Mucosa of stomach (tissue), 1 donor: ENCODE measurements at regions not wholly inside any gene's neighbourhood (a gene's known extent, or its start where the extent isn't known, plus 50 kb on each side); places are given as distances from the start of the nearest gene placed in this dataset.

Experiments used
- H3K27me3 ChIP-seq: one replicate; pipeline ENCODE4 v1.7.0; 2013; ENCODE audit warnings: mild to moderate bottlenecking, low read length; ENCODE audit not compliant: control insufficient read depth, insufficient read depth
- H3K36me3 ChIP-seq: one replicate; pipeline ENCODE4 v1.7.0; 2013; ENCODE audit warnings: low read length; ENCODE audit not compliant: control insufficient read depth, insufficient read depth
- H3K4me1 ChIP-seq: one replicate; pipeline ENCODE4 v1.7.0; 2013; ENCODE audit warnings: mild to moderate bottlenecking, low read length; ENCODE audit not compliant: control insufficient read depth, insufficient read depth
- H3K4me3 ChIP-seq: one replicate; pipeline ENCODE4 v1.7.0; 2013; ENCODE audit warnings: low read length
- H3K9ac ChIP-seq: one replicate; pipeline ENCODE4 v1.7.0; 2013; ENCODE audit warnings: mild to moderate bottlenecking, low read length, moderate library complexity
- H3K9me3 ChIP-seq: one replicate; pipeline ENCODE4 v1.7.0; 2013; ENCODE audit warnings: mild to moderate bottlenecking, low read length, moderate library complexity; ENCODE audit not compliant: control insufficient read depth
- donor health status: Pancreatic carcinoma.

DNA sequence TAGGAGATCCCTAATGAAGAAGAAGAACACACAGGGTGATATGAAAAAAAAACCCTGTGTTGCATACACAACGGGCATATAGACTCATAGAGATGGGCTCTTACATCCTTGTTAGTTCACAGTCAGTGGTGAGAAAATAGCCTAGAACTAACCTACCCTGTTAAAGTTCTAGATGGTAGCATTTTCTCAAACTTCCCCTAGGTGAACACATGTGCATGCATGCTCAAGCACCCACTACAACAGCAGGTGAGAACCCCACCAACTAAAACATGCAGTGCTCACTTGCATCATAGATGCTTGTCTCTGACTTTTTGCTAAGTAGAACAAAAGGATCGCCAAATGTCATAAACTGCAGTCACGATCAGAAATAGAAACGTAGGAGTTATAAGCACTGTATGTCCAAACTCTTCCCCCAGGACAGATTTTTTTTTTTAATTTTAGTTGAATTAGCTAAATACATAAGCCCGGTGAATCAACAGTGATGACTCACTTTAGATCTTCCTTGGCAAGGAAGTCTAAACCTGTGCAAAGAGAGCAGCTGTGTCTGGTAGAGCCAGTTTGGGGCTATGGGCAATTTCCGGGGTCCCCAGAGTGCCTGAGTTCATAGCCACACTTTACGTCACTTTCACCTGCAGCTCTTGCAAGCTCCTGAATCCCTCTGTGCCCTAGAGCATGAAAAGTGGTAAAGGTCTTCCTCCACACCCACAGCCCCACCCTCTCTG, 96.2 kb upstream of the SEMA6D start:
- Histone ChIP-seq H3K36me3 (no peaks in the 10 kb centered on the region), H3K9me3 (no peaks in the 10 kb centered on the region), H3K4me1 (no peaks in the 10 kb centered on the region), H3K27me3 (no peaks in the 10 kb centered on the region), H3K9ac (no peak overlapping the region), H3K4me3 (no peak overlapping the region)

DNA sequence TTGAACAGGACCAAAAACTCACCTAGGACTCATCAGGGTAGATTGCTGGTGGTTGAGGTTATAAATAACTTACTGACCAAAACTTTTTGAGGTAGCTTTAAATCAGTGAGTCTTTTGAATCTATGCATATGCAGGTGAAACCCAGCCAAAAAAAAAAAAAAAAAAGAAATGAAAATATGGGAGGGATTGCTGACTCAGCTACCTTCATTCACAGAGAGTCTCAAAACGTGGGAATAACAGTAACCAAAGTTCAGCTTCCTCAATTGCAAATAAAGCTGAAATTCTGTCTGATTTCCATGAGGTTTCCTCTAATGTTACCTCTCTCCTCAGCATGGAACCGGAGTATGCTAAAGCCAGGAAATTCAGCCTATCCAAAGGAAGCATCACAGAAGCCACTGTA, 95.2 kb upstream of the SEMA6D start:
- H3K9ac ChIP-seq: no peak overlapping the region
- H3K9me3 ChIP-seq: no peaks in the 10 kb centered on the region
- H3K27me3 ChIP-seq: no peaks in the 10 kb centered on the region
- no peak overlapping the region for H3K4me3 ChIP-seq
- no peaks in the 10 kb centered on the region for H3K36me3 ChIP-seq
- H3K4me1 ChIP-seq: no peaks in the 10 kb centered on the region

DNA sequence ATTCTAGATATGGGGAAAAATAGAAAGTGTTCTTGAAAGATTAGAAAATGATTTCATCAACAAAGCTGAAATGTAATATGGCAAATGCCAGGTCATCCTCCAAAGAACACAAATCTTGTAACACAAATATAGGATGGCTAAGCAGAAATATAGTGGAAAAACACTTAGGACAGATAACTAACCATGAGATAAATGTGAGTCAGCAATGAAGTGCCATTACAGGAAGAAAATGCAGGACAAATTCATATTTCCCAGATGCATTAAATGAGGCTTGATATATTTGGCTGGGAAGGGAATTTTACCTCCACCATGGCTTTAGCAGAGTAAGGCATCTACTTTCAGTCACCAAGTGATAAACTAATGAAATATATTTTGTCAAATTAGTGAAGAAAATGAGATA, 92.8 kb upstream of the SEMA6D start:
- Histone ChIP-seq H3K4me1 (no peaks in the 10 kb centered on the region), H3K9ac (no peak overlapping the region), H3K4me3 (no peak overlapping the region), H3K36me3 (no peaks in the 10 kb centered on the region), H3K9me3 (no peaks in the 10 kb centered on the region), H3K27me3 (no peaks in the 10 kb centered on the region)

DNA sequence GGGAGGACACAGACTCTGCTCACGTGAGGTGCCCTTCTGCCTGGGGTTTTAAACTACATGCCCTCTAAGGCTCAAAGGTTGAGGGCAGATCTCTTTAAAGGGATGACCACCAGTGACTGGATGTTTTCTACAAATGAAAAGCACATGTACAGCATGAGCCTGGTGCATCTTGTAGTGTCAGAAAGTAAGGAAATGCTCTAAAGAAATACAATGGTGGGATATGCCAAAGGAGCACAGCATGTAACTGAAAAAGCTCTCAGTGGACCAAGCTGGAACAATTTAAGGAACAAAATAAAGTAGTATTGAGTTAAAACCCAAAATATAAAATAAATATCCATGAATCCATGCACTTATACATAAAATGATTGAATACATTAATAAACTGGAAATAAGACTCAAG, 78.3 kb upstream of the SEMA6D start:
- Histone ChIP-seq H3K9ac (no peak overlapping the region), H3K27me3 (no peaks in the 10 kb centered on the region), H3K9me3 (no peaks in the 10 kb centered on the region), H3K4me3 (no peak overlapping the region), H3K36me3 (no peaks in the 10 kb centered on the region), H3K4me1 (no peaks in the 10 kb centered on the region)

DNA sequence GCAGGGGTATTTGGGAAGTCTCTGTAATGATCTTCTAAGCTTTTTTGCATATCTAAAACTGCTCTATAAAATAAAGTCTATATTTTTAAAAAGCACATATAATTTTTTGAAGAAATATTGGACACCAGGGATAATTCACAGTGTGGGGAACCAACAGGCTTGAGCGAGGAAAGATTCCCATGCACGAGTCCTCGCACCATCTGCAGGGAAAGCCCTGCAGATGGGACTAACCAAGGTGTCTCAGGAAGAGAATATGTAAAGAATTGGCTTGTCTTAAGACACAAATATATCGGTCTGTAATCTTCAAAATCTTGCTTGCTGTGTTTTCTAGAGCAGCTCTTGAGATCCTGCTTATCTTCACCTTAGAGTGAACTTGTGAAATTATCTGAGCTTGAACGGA, 77.2 kb upstream of the SEMA6D start:
- Histone ChIP-seq H3K4me1 (no peaks in the 10 kb centered on the region), H3K27me3 (no peaks in the 10 kb centered on the region), H3K4me3 (no peak overlapping the region), H3K36me3 (no peaks in the 10 kb centered on the region), H3K9ac (no peak overlapping the region), H3K9me3 (no peaks in the 10 kb centered on the region)

DNA sequence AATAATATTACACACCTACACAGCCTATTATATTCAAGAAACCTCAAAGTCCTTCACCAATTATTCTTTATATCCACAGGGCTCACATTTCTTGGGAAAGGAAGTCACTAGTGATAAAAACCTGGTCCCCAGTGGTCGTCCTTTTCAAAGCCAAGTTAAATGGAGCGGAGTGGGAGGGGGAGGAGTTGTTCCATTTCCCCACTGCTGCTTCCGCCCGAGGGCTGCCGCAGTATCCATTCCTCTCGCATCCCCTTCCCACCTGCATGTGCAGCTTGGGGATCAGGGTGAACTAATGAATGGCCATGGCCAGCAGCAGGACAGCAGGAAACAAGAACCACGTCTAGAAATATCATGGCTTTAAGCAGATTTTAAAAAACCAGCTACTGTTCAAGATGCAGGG, 76.4 kb upstream of the SEMA6D start:
- no peaks in the 10 kb centered on the region for H3K27me3 ChIP-seq
- no peak overlapping the region for H3K4me3 ChIP-seq
- no peak overlapping the region for H3K9ac ChIP-seq
- no peaks in the 10 kb centered on the region for H3K4me1 ChIP-seq
- H3K9me3 ChIP-seq: no peaks in the 10 kb centered on the region
- no peaks in the 10 kb centered on the region for H3K36me3 ChIP-seq

DNA sequence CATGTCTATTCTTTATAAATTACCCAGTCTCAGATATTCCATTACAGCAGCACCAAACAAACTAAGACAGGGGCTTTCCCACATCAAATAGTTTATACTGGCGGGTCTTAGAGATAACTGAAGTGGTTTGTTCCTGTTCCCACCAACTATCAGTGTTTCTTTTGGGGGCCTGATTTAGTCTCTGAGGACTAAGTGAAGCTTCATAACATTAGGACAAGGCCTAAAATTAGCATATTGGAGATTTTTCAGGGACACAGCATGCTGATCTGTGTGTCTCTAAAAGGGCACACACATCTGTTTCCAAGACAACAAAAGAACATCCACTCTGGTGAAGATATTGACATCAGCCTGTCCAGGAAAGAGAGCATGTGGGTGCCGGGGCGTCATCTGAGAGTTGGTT, 72.6 kb upstream of the SEMA6D start:
- Histone ChIP-seq H3K9ac (no peak overlapping the region), H3K27me3 (no peaks in the 10 kb centered on the region), H3K36me3 (no peaks in the 10 kb centered on the region), H3K4me1 (no peaks in the 10 kb centered on the region), H3K9me3 (no peaks in the 10 kb centered on the region), H3K4me3 (no peak overlapping the region)

DNA sequence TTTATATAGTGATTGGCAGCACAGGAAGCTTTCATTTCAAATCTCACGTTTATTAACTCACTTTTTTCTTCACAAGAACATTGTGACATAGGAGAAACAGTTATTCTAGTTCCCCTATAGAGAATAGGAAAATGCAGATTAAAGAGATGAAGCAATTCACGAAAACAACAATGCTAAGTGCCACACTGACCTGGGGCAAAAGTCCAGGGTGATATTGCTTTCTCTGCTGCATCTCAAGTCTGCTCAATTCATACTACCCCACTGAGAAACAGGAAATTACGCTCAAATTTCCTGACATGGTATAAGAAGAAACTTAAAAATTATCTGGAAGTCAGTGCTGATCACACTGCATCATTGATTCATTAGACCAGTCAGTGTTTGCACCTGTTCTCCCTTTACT, 66.7 kb upstream of the SEMA6D start:
- H3K4me3 ChIP-seq: no peak overlapping the region
- H3K9ac ChIP-seq: no peak overlapping the region
- H3K36me3 ChIP-seq: no peaks in the 10 kb centered on the region
- no peaks in the 10 kb centered on the region for H3K4me1 ChIP-seq
- no peaks in the 10 kb centered on the region for H3K27me3 ChIP-seq
- H3K9me3 ChIP-seq: no peaks in the 10 kb centered on the region

DNA sequence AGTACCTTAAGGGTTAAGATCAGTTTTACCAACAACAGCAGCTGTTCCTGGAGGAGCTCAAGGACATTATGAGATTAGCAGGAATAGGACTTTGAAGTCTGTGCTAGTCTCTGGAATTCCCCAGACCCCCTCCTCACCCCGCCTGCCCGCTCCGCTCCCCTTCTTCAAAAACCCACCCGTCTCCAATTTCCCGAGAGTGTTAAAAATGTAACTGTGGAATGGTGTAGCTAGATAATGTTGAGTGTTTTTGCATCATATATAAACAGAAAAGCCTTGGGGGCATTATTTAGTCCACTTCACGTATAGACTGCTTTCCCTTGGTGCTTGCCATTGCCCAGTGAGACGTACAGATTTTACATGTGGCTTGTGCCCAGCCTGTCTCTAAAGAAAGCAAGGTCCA, 65.0 kb upstream of the SEMA6D start:
- Histone ChIP-seq H3K4me3 (no peak overlapping the region), H3K4me1 (no peaks in the 10 kb centered on the region), H3K9me3 (no peaks in the 10 kb centered on the region), H3K27me3 (no peaks in the 10 kb centered on the region), H3K9ac (no peak overlapping the region), H3K36me3 (no peaks in the 10 kb centered on the region)

DNA sequence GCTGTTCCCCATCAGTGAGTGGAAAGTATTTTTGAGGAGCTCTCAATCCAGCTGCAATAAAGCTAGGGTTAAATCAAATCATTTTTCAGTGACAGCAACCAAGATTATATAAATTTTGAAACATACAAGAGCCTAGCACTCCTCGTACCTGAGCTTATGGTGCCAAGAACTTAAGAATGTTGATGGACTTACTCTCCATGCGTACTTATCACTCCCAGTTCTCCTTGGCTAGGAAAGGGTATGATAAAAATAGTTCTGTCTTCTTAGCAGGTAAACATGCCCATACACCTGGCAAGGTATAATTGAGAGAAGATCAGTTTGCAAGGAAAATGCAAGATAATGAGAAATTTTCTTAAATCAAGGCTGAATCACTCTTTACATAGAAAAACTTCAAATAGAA, 64.5 kb upstream of the SEMA6D start:
- H3K36me3 ChIP-seq: no peaks in the 10 kb centered on the region
- H3K4me1 ChIP-seq: no peaks in the 10 kb centered on the region

DNA sequence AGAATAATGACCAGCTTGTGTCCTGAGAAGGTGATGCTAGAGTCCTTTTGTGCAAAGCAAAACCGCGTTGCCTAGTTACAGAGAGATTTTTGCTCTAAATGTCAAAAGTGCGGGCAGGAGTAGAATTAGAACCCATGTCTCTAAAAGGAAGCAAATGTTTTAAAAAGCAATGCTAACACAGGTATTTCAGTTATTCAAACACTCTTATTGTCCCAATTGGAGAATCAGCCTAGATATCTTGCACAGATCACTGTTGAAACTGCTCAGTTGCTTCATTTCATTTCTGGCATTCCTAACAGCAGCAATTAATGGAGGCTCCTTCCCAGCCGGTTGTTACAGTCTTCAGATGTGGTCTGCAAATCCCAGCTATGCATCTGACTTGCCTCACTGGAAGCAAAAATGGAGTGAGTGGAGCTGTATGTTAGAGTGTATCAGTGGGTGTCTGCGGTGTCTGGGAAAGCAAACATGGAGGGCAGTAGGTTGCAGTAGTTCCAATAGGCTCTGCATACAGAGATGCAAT, 55.6 kb upstream of the SEMA6D start:
- Histone ChIP-seq H3K9ac (no peak overlapping the region), H3K4me1 (no peaks in the 10 kb centered on the region), H3K27me3 (no peaks in the 10 kb centered on the region), H3K9me3 (no peaks in the 10 kb centered on the region), H3K36me3 (no peaks in the 10 kb centered on the region), H3K4me3 (no peak overlapping the region)

More for the DNA sequence above, 64.5 kb upstream of the SEMA6D start:
- Histone ChIP-seq H3K27me3 (no peaks in the 10 kb centered on the region), H3K9me3 (no peaks in the 10 kb centered on the region), H3K4me3 (no peak overlapping the region), H3K9ac (no peak overlapping the region)

DNA sequence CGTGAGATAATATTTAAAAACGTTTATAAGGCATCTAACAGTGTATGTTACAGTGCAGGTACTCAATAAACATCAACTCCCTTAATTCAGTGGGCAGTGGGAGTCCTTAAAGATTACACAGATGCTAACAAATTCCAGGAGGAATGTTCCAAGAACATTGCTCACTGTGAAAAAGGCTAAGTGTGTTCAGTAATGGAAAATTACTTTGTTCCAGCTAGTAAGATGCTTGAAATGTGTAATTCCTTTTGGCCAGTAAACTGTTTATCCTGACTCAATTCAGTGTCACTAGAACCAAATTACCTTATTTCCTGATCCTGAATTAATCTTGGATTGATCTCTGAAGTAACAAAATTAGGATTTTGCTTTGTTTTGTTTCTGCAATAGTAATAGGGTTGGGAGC, 54.2 kb upstream of the SEMA6D start:
- Histone ChIP-seq H3K27me3 (no peaks in the 10 kb centered on the region), H3K9me3 (no peaks in the 10 kb centered on the region), H3K4me1 (no peaks in the 10 kb centered on the region), H3K9ac (no peak overlapping the region), H3K4me3 (no peak overlapping the region), H3K36me3 (no peaks in the 10 kb centered on the region)
